SU-DHL-6 (cell line): ENCODE measurements at regions not wholly inside any gene's neighbourhood (a gene's known extent, or its start where the extent isn't known, plus 50 kb on each side); places are given as distances from the start of the nearest gene placed in this dataset.

Experiments used
- H2AFZ ChIP-seq: fragments of 200-600 bp; sonication (generic); 2 replicates; pipeline ENCODE4 v1.6.1; 2014; ENCODE audit warnings: low read depth, mild to moderate bottlenecking, moderate library complexity, mixed read lengths, antibody characterized with exemption, low read length; ENCODE audit not compliant: severe bottlenecking
- H3F3A ChIP-seq: fragments of 200-600 bp; shearing (Covaris generic); 2 replicates; pipeline ENCODE4 v1.6.0; 2016; ENCODE audit warnings: antibody characterized with exemption, mild to moderate bottlenecking; ENCODE audit not compliant: insufficient read depth
- H3K27ac ChIP-seq: fragments of 200-600 bp; sonication (generic); 2 replicates; pipeline ENCODE4 v1.5.1; 2016; ENCODE audit warnings: low read depth, mild to moderate bottlenecking, low read length, moderate library complexity, mixed read lengths
- H3K27me3 ChIP-seq: fragments of 200-600 bp; sonication (generic), shearing (Covaris generic); 2 replicates; pipeline ENCODE4 v1.6.0; 2014; ENCODE audit warnings: mild to moderate bottlenecking, low read length
- H3K36me3 ChIP-seq: fragments of 200-600 bp; sonication (generic); 2 replicates; pipeline ENCODE4 v1.6.1; 2014; ENCODE audit warnings: mild to moderate bottlenecking, low read length, mixed read lengths
- H3K4me2 ChIP-seq: fragments of 300-600, 200-600 bp; shearing (Covaris generic), sonication (generic); 2 replicates; pipeline ENCODE4 v1.6.0; 2014; ENCODE audit warnings: low read length, low read depth, mild to moderate bottlenecking; ENCODE audit not compliant: poor library complexity, severe bottlenecking
- H3K4me3 ChIP-seq: fragments of 200-600 bp; sonication (generic); 2 replicates; pipeline ENCODE4 v1.5.1; 2014; ENCODE audit warnings: antibody characterized with exemption, low read length, mild to moderate bottlenecking, mixed read lengths; ENCODE audit not compliant: insufficient read depth, poor library complexity, severe bottlenecking
- H3K79me2 ChIP-seq: fragments of 200-600 bp; sonication (generic); 2 replicates; pipeline ENCODE4 v1.6.1; 2014; ENCODE audit warnings: mild to moderate bottlenecking, low read length, moderate library complexity; ENCODE audit not compliant: insufficient read depth
- H3K9ac ChIP-seq: fragments of 200-600 bp; sonication (generic); 2 replicates; pipeline ENCODE4 v1.7.0; 2014; ENCODE audit warnings: mild to moderate bottlenecking, low read length
- H3K9me2 ChIP-seq: fragments of 200-600 bp; sonication (generic); replicated peaks from 2 replicates; pipeline ENCODE4 v1.6.1; 2014; ENCODE audit warnings: low read length; ENCODE audit not compliant: insufficient read depth
- H3K9me3 ChIP-seq: fragments of 200-600 bp; sonication (generic); 2 replicates; pipeline ENCODE4 v1.6.1; 2014; ENCODE audit warnings: low read length, mixed read lengths; ENCODE audit not compliant: insufficient read depth
- H4K20me1 ChIP-seq: fragments of 200-600 bp; sonication (generic); 2 replicates; pipeline ENCODE4 v1.6.1; 2014; ENCODE audit warnings: low read depth, mild to moderate bottlenecking, antibody characterized with exemption, low read length, moderate library complexity, mixed read lengths
- CTCF ChIP-seq: fragments of 200-600 bp; sonication (generic); IDR thresholded peaks from one replicate; pipeline ENCODE4 v1.5.1; 2017; ENCODE audit warnings: antibody characterized with exemption, mild to moderate bottlenecking, low read length, moderate library complexity; ENCODE audit not compliant: insufficient read depth, poor library complexity, severe bottlenecking
- EZH2phosphoT487 ChIP-seq: fragments of 200-600 bp; sonication (generic), shearing (Covaris generic); conservative IDR thresholded peaks from 2 replicates; pipeline ENCODE4 v1.6.1; 2018; ENCODE audit warnings: mild to moderate bottlenecking, antibody characterized with exemption, low read length, moderate library complexity, mixed read lengths

- H3K36me3 ChIP-seq, result no peaks in the 10 kb centered on the region
- H3K4me3 ChIP-seq, result no peak overlapping the region
- no peak overlapping the region for H3K27ac ChIP-seq
- no peaks in the 10 kb centered on the region for H3F3A ChIP-seq
- H3K4me2 ChIP-seq, result no peak overlapping the region
- H3K9me3 ChIP-seq, result no peaks in the 10 kb centered on the region
- no peaks in the 10 kb centered on the region for H3K27me3 ChIP-seq
- no peaks in the 10 kb centered on the region for H4K20me1 ChIP-seq
- no peaks in the 10 kb centered on the region for H3K9me2 ChIP-seq
- no peaks in the 10 kb centered on the region for H3K79me2 ChIP-seq
- no peak overlapping the region for H2AFZ ChIP-seq
- no peak overlapping the region for H3K9ac ChIP-seq
- TF ChIP-seq EZH2phosphoT487 (no peak), CTCF (no peak)
Measured at GRCh38 chr4:13168326-13168725, 315.8 kb downstream of the RAB28 start.

- no peak overlapping the region for H3K4me3 ChIP-seq
- no peak overlapping the region for H3K4me2 ChIP-seq
- no peak overlapping the region for H3K9ac ChIP-seq
- no peaks in the 10 kb centered on the region for H3K79me2 ChIP-seq
- no peak overlapping the region for H3K27ac ChIP-seq
- H3K27me3 ChIP-seq, result no peaks in the 10 kb centered on the region
- H3K9me3 ChIP-seq, result no peaks in the 10 kb centered on the region
- no peaks in the 10 kb centered on the region for H3K9me2 ChIP-seq
- no peak overlapping the region for H2AFZ ChIP-seq
- no peaks in the 10 kb centered on the region for H3F3A ChIP-seq
- TF ChIP-seq CTCF (no peak), EZH2phosphoT487 (no peak)
- no peaks in the 10 kb centered on the region for H4K20me1 ChIP-seq
- H3K36me3 ChIP-seq, result no peaks in the 10 kb centered on the region
Measured at GRCh38 chr4:13166214-13166613, 317.9 kb downstream of the RAB28 start.

GRCh38 chr4:13164783-13165331 is 319.3 kb downstream of the RAB28 start:
- H3K79me2 ChIP-seq, result no peaks in the 10 kb centered on the region
- no peak overlapping the region for H3K4me3 ChIP-seq
- H3K4me2 ChIP-seq, result no peak overlapping the region
- no peaks in the 10 kb centered on the region for H3F3A ChIP-seq
- no peak overlapping the region for H2AFZ ChIP-seq
- H3K9me2 ChIP-seq, result no peaks in the 10 kb centered on the region
- no peaks in the 10 kb centered on the region for H3K27me3 ChIP-seq
- H3K9me3 ChIP-seq, result no peaks in the 10 kb centered on the region
- H3K27ac ChIP-seq, result no peak overlapping the region
- H3K9ac ChIP-seq, result no peak overlapping the region
- TF ChIP-seq CTCF (no peak), EZH2phosphoT487 (no peak)
- H4K20me1 ChIP-seq, result no peaks in the 10 kb centered on the region
- H3K36me3 ChIP-seq, result no peaks in the 10 kb centered on the region

GRCh38 chr4:13162886-13163285 is 321.3 kb downstream of the RAB28 start:
- no peak overlapping the region for H3K4me3 ChIP-seq
- no peak overlapping the region for H2AFZ ChIP-seq
- no peaks in the 10 kb centered on the region for H3K9me2 ChIP-seq
- no peaks in the 10 kb centered on the region for H3K27me3 ChIP-seq
- no peaks in the 10 kb centered on the region for H3K9me3 ChIP-seq
- H3K36me3 ChIP-seq, result no peaks in the 10 kb centered on the region
- no peaks in the 10 kb centered on the region for H3K79me2 ChIP-seq
- H3F3A ChIP-seq, result no peaks in the 10 kb centered on the region
- H3K27ac ChIP-seq, result no peak overlapping the region
- H3K4me2 ChIP-seq, result no peak overlapping the region
- no peak for TF ChIP-seq CTCF
- no peak for TF ChIP-seq EZH2phosphoT487
- no peaks in the 10 kb centered on the region for H4K20me1 ChIP-seq
- H3K9ac ChIP-seq, result no peak overlapping the region
